ENCODE measurements at regions not wholly inside any gene's neighbourhood (a gene's known extent, or its start where the extent isn't known, plus 50 kb on each side); places are given as distances from the start of the nearest gene placed in this dataset.

- TF ChIP-seq CTCF (IDR thresholded peaks at IDR 0.05) = no peak
- TF ChIP-seq POLR2AphosphoS5 (IDR thresholded peaks at IDR 0.05) = no peak
These were observed 240.0 kb downstream of the NXPE2 start for GRCh38 chr11:114918286-114918685.

Measured in breast epithelium (tissue), 3 donors.